H9 (cell line): ENCODE measurements at regions not wholly inside any gene's neighbourhood (a gene's known extent, or its start where the extent isn't known, plus 50 kb on each side); places are given as distances from the start of the nearest gene placed in this dataset.

Experiments used
- DNase-seq: peaks from one replicate; pipeline ENCODE4 v3.0.0-alpha.2; 2017
- H2AFZ ChIP-seq: one replicate; pipeline ENCODE4 v1.6.1; 2013; ENCODE audit warnings: mild to moderate bottlenecking, low read length, control low read depth, moderate library complexity
- H2AK5ac ChIP-seq: 2 replicates; pipeline ENCODE4 v1.6.1; 2013; ENCODE audit warnings: low read length, control low read depth, mixed read lengths; ENCODE audit not compliant: insufficient read length
- H2BK120ac ChIP-seq: one replicate; pipeline ENCODE4 v1.6.1; 2013; ENCODE audit warnings: low read depth, mild to moderate bottlenecking, low read length, control low read depth, inconsistent platforms; ENCODE audit not compliant: poor library complexity, severe bottlenecking
- H2BK12ac ChIP-seq: 2 replicates; pipeline ENCODE4 v1.6.1; 2013; ENCODE audit warnings: low read length, control low read depth, mixed read lengths, low read depth; ENCODE audit not compliant: insufficient read length
- H2BK15ac ChIP-seq: 2 replicates; pipeline ENCODE4 v1.6.1; 2013; ENCODE audit warnings: low read depth, low read length, control low read depth
- H2BK20ac ChIP-seq: one replicate; pipeline ENCODE4 v1.6.1; 2013; ENCODE audit warnings: low read depth, mild to moderate bottlenecking, low read length, control low read depth, inconsistent platforms; ENCODE audit not compliant: poor library complexity, severe bottlenecking
- H2BK5ac ChIP-seq: 2 replicates; pipeline ENCODE4 v1.6.1; 2013; ENCODE audit warnings: low read length, control low read depth, mixed read lengths; ENCODE audit not compliant: insufficient read length
- H3K14ac ChIP-seq: 2 replicates; pipeline ENCODE4 v1.6.1; 2013; ENCODE audit warnings: low read length, control low read depth; ENCODE audit not compliant: insufficient read depth
- H3K18ac ChIP-seq: 2 replicates; pipeline ENCODE4 v1.6.1; 2013; ENCODE audit warnings: low read depth, mild to moderate bottlenecking, mixed read lengths, low read length, control low read depth; ENCODE audit not compliant: insufficient read length
- H3K23ac ChIP-seq: 2 replicates; pipeline ENCODE4 v1.6.1; 2013; ENCODE audit warnings: low read length, control low read depth, mixed read lengths, low read depth; ENCODE audit not compliant: insufficient read length
- H3K23me2 ChIP-seq: 2 replicates; pipeline ENCODE4 v1.6.1; 2013; ENCODE audit warnings: low read depth, mild to moderate bottlenecking, mixed read lengths, low read length, control low read depth; ENCODE audit not compliant: insufficient read length, poor library complexity, severe bottlenecking
- H3K27ac ChIP-seq: 2 replicates; pipeline ENCODE4 v1.5.1; 2013; ENCODE audit warnings: low read length, control low read depth, mixed read lengths, low read depth; ENCODE audit not compliant: insufficient read length
- H3K27me3 ChIP-seq: 2 replicates; pipeline ENCODE4 v1.6.1; 2013; ENCODE audit warnings: low read length, control low read depth, inconsistent platforms; ENCODE audit not compliant: insufficient read depth
- H3K4ac ChIP-seq: 2 replicates; pipeline ENCODE4 v1.6.1; 2013; ENCODE audit warnings: low read depth, mild to moderate bottlenecking, control low read depth, inconsistent platforms, low read length, moderate library complexity
- H3K4me1 ChIP-seq: 2 replicates; pipeline ENCODE4 v1.6.1; 2013; ENCODE audit warnings: low read length, control low read depth, inconsistent platforms; ENCODE audit not compliant: insufficient read depth
- H3K4me2 ChIP-seq: 2 replicates; pipeline ENCODE4 v1.6.1; 2013; ENCODE audit warnings: low read length, control low read depth, mixed read lengths; ENCODE audit not compliant: insufficient read length, insufficient read depth
- H3K56ac ChIP-seq: 2 replicates; pipeline ENCODE4 v1.6.1; 2013; ENCODE audit warnings: low read depth, mild to moderate bottlenecking, mixed read lengths, low read length, control low read depth; ENCODE audit not compliant: insufficient read length
- H3K79me1 ChIP-seq: 2 replicates; pipeline ENCODE4 v1.6.1; 2013; ENCODE audit warnings: low read depth, mild to moderate bottlenecking, moderate library complexity, low read length, control low read depth, inconsistent platforms; ENCODE audit not compliant: insufficient read depth, poor library complexity, severe bottlenecking
- H3K79me2 ChIP-seq: 2 replicates; pipeline ENCODE4 v1.6.1; 2013; ENCODE audit warnings: low read length, control low read depth, inconsistent platforms; ENCODE audit not compliant: insufficient read depth
- H3K9ac ChIP-seq: 2 replicates; pipeline ENCODE4 v1.6.1; 2013; ENCODE audit warnings: low read length, control low read depth, mixed read lengths; ENCODE audit not compliant: insufficient read length; ENCODE audit errors: extremely low read depth
- H3K9me3 ChIP-seq: one replicate; pipeline ENCODE4 v1.6.1; 2013; ENCODE audit warnings: low read depth, low read length, inconsistent platforms; ENCODE audit not compliant: control insufficient read depth
- H3T11ph ChIP-seq: one replicate; pipeline ENCODE4 v1.6.1; 2013; ENCODE audit warnings: mild to moderate bottlenecking, low read length, control low read depth, inconsistent platforms
- H4K20me1 ChIP-seq: one replicate; pipeline ENCODE4 v1.6.1; 2013; ENCODE audit not compliant: control insufficient read depth, insufficient read length, insufficient read depth
- H4K5ac ChIP-seq: 2 replicates; pipeline ENCODE4 v1.6.1; 2013; ENCODE audit warnings: low read depth, mild to moderate bottlenecking, mixed read lengths, low read length, control low read depth; ENCODE audit not compliant: insufficient read length
- H4K8ac ChIP-seq: replicated peaks from 2 replicates; pipeline ENCODE4 v1.6.1; 2013; ENCODE audit warnings: low read length, control low read depth, mixed read lengths, low read depth; ENCODE audit not compliant: insufficient read length
- H4K91ac ChIP-seq: 2 replicates; pipeline ENCODE4 v1.6.1; 2013; ENCODE audit warnings: low read depth, mild to moderate bottlenecking, moderate library complexity, mixed read lengths, low read length, control low read depth; ENCODE audit not compliant: insufficient read length
- H3K27ac Mint-ChIP-seq, 3 experiments: 2 replicates in 2 of 3; 3 replicates in 1 of 3; pipeline ENCODE4 v1.8.0; 2020 to 2021; ENCODE audit warnings: mixed read lengths in 3 of 3, mild to moderate bottlenecking in 1 of 3, moderate library complexity in 1 of 3
- H3K27me3 Mint-ChIP-seq: 2 replicates; pipeline ENCODE4 v1.8.0; 2021; ENCODE audit warnings: low read depth, mild to moderate bottlenecking, moderate library complexity, mixed read lengths
- H3K36me3 Mint-ChIP-seq, 3 experiments: 2 replicates in 2 of 3; 3 replicates in 1 of 3; pipeline ENCODE4 v1.8.0; 2020 to 2021; ENCODE audit warnings: low read depth in 3 of 3, mixed read lengths in 3 of 3; ENCODE audit not compliant: insufficient read depth in 1 of 3
- H3K4me1 Mint-ChIP-seq, 2 experiments: 2 replicates each; pipeline ENCODE4 v1.8.0; 2020; ENCODE audit warnings: mixed read lengths in 2 of 2
- H3K4me3 Mint-ChIP-seq, 2 experiments: 2 replicates in 1 of 2; 3 replicates in 1 of 2; pipeline ENCODE4 v1.8.0; 2020 to 2021; ENCODE audit warnings: mild to moderate bottlenecking in 2 of 2, mixed read lengths in 2 of 2, moderate library complexity in 1 of 2
- H3K9me3 Mint-ChIP-seq, 2 experiments: 2 replicates in 1 of 2; 3 replicates in 1 of 2; pipeline ENCODE4 v1.8.0; 2020; ENCODE audit warnings: mild to moderate bottlenecking in 2 of 2, mixed read lengths in 2 of 2, moderate library complexity in 1 of 2
- CTCF ChIP-seq: fragments of 200-600 bp; sonication (generic); conservative IDR thresholded peaks from 3 replicates; pipeline ENCODE4 v1.8.0; 2021; ENCODE audit warnings: antibody characterized with exemption, mild to moderate bottlenecking
- WGBS: extraction: QIAGEN DNeasy Blood & Tissue Kit; methylation state at CpG from one replicate; pipeline ENCODE4 v1.1.7; 2013; ENCODE audit warnings: missing lambda C conversion rate, low lambda C conversion rate, mixed read lengths; ENCODE audit not compliant: insufficient read length; ENCODE audit errors: extremely low coverage; 5-methylcytosine and 5-hydroxymethylcytosine counted together

GRCh38 chr6:168923171-168923570 is 330.5 kb downstream of the THBS2 start:
- H4K91ac ChIP-seq = no peak overlapping the region
- no peak overlapping the region for H4K8ac ChIP-seq
- Mint-ChIP-seq H3K27me3 (peaks cover 1% of the 10 kb centered on the region; the same call in 1 of the 2 replicates), H3K4me3 (no peak overlapping the region), H3K9me3 (no peaks in the 10 kb centered on the region; a peak in 3 of 5 replicates), H3K27ac (no peak overlapping the region; a peak in 1 of 7 replicates), H3K36me3 (peaks cover 0 to 8% (median 3%) of the 10 kb centered on the region in 3 experiments; a peak in 3 of 7 replicates), H3K4me1 (peaks cover 8 to 9% of the 10 kb centered on the region in 2 experiments)
- no peaks in the 10 kb centered on the region for H3K79me1 ChIP-seq
- no peak overlapping the region for H3T11ph ChIP-seq
- H2BK12ac ChIP-seq = no peak overlapping the region
- H4K20me1 ChIP-seq = no peaks in the 10 kb centered on the region
- TF ChIP-seq CTCF = no peak
- no peak overlapping the region for H3K23ac ChIP-seq
- H3K79me2 ChIP-seq = no peaks in the 10 kb centered on the region
- no peak overlapping the region for H3K18ac ChIP-seq
- H3K56ac ChIP-seq = no peak overlapping the region
- no peaks in the 10 kb centered on the region for H3K27me3 ChIP-seq
- H2AK5ac ChIP-seq = no peak overlapping the region
- H3K9ac ChIP-seq = no peak overlapping the region
- no peak overlapping the region for H3K4ac ChIP-seq
- H2BK120ac ChIP-seq = no peak overlapping the region
- no peak overlapping the region for H2BK20ac ChIP-seq
- H2BK5ac ChIP-seq = no peak overlapping the region
- H3K4me1 ChIP-seq = peaks cover 7% of the 10 kb centered on the region; the same call in 1 of the 2 replicates
- H3K23me2 ChIP-seq = no peaks in the 10 kb centered on the region
- H3K9me3 ChIP-seq = no peaks in the 10 kb centered on the region
- no peak overlapping the region for H3K14ac ChIP-seq
- no peak overlapping the region for H3K4me2 ChIP-seq
- H2AFZ ChIP-seq = no peak overlapping the region
- H2BK15ac ChIP-seq = no peak overlapping the region
- no peak overlapping the region for H3K27ac ChIP-seq
- no peak for DNase-seq
- no peak overlapping the region for H4K5ac ChIP-seq
- WGBS = no CpG with 5 or more reads among the region's 7 CpGs
